Endothelial cell of umbilical vein (primary cell): ENCODE measurements at regions not wholly inside any gene's neighbourhood (a gene's known extent, or its start where the extent isn't known, plus 50 kb on each side); places are given as distances from the start of the nearest gene placed in this dataset.

ENCODE experiments used
- JUN ChIP-seq: IDR thresholded peaks from 2 replicates; pipeline ENCODE4 v1.6.1; 2011; ENCODE audit warnings: borderline replicate concordance, low read depth; ENCODE audit not compliant: insufficient read length, insufficient read depth
- POLR2A ChIP-seq: IDR thresholded peaks from 2 replicates; pipeline ENCODE4 v1.6.1; 2012; ENCODE audit warnings: low read depth, mild to moderate bottlenecking, control low read depth, low read length
- POLR2AphosphoS5 ChIP-seq: IDR thresholded peaks from 2 replicates; pipeline ENCODE4 v1.6.1; 2012; ENCODE audit warnings: low read depth, mild to moderate bottlenecking, control low read depth, low read length, moderate library complexity; ENCODE audit not compliant: insufficient read depth
- TF ChIP-seq, protein P1 (sequence below), 2 donors: IDR thresholded peaks; 1 replicate in 1 of 2; 2 replicates in 1 of 2; pipeline ENCODE4 v1.5.1; 2011; ENCODE audit warnings: low read length in 2 of 2, mild to moderate bottlenecking in 2 of 2, moderate library complexity in 2 of 2, control low read depth in 1 of 2, inconsistent platforms in 1 of 2, low read depth in 1 of 2; ENCODE audit not compliant: insufficient read depth in 1 of 2; ENCODE audit errors: extremely low read depth in 1 of 2

DNA sequence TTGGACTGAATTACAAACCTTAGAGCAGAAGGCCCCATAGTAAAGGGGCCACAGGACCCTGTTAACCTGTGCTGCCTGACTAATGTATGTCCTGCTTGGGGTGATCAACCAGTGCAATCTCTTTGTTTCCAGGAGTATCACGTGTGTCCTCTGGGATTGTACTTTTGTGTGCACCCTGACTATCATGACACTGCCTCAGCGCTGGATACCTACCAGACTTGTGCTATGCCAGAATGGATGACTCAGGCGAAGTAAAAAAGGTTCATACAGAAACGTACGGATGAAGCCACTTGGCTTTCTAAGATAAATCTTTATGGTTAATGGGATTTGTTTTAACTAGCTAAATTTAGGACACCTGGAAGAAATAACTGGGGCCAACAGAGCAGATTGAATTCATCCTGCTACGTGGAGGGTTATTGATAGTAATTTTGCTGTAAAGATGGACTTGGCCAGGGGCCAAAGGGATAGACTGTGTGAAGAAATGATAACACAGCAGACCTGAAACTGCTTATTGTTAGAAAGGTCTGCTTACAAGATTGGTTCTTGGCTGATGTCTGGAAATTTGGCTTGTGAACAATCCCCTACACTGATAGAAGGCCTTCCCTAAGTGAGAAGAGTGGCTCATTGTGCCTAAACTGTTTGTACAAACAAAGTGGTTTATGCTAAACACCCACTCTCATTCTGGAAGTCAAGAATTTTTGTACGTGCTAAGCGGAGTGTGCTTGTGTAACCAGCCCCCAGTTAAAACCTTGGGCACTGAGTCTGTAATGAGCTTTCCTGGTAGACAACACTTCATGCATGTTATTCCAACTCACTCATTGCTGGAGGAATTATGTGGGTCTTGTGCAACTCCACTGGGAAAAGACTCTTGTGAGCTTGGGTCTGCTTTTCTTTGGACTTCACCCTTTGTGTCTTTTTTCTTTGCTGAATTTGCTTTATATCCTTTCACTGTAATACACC, 750.5 kb upstream of the HTR2C start:
- TF ChIP-seq, protein P1, sequence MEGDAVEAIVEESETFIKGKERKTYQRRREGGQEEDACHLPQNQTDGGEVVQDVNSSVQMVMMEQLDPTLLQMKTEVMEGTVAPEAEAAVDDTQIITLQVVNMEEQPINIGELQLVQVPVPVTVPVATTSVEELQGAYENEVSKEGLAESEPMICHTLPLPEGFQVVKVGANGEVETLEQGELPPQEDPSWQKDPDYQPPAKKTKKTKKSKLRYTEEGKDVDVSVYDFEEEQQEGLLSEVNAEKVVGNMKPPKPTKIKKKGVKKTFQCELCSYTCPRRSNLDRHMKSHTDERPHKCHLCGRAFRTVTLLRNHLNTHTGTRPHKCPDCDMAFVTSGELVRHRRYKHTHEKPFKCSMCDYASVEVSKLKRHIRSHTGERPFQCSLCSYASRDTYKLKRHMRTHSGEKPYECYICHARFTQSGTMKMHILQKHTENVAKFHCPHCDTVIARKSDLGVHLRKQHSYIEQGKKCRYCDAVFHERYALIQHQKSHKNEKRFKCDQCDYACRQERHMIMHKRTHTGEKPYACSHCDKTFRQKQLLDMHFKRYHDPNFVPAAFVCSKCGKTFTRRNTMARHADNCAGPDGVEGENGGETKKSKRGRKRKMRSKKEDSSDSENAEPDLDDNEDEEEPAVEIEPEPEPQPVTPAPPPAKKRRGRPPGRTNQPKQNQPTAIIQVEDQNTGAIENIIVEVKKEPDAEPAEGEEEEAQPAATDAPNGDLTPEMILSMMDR (IDR thresholded peaks at IDR 0.05; ENCODE audit: extremely low read depth in 1 of 2, insufficient read depth in 1 of 2, low read depth in 1 of 2, low read length in 2 of 2), result no peak
- no peak for TF ChIP-seq POLR2A
- TF ChIP-seq JUN, result no peak
- no peak for TF ChIP-seq POLR2AphosphoS5
